Peyer's patch (tissue), 4 donors: ENCODE measurements at regions not wholly inside any gene's neighbourhood (a gene's known extent, or its start where the extent isn't known, plus 50 kb on each side); places are given as distances from the start of the nearest gene placed in this dataset.

ENCODE experiments used
- DNase-seq, 3 donors: peaks; one replicate each; pipeline ENCODE4 v3.0.0-alpha.2; 2017 to 2019
- H3K27ac ChIP-seq, 4 donors: fragments of 200-600 bp; sonication (generic); one replicate each; pipeline ENCODE4 v1.5.1; 2016 to 2019
- H3K27me3 ChIP-seq, 2 donors: fragments of 200-600 bp; sonication (generic); one replicate each; pipeline ENCODE4 v1.5.1; 2019
- H3K36me3 ChIP-seq, 3 donors: fragments of 200-600 bp; sonication (generic); one replicate each; pipeline ENCODE4 v1.5.1; 2016 to 2019
- H3K4me1 ChIP-seq, 4 donors: fragments of 200-600 bp; sonication (generic); one replicate each; pipeline ENCODE4 v1.5.1; 2016 to 2019
- H3K4me3 ChIP-seq, 4 donors: fragments of 200-600 bp; sonication (generic); 1 replicate in 3 of 4; 2 replicates in 1 of 4; pipeline ENCODE4 v1.5.1; 2016 to 2019; ENCODE audit warnings: mild to moderate bottlenecking in 1 of 4
- H3K9me3 ChIP-seq, 4 donors: fragments of 200-600 bp; sonication (generic); one replicate each; pipeline ENCODE4 v1.5.1; 2016 to 2019; ENCODE audit warnings: mild to moderate bottlenecking in 1 of 4
- CTCF ChIP-seq, 6 experiments: fragments of 450-650 bp in 4 of 6; fragments of 200-600 bp in 2 of 6; sonication (generic) in 1 of 6; IDR thresholded peaks; one replicate each; pipeline ENCODE4 v1.5.1; 2017 to 2019; ENCODE audit warnings: antibody characterized with exemption in 6 of 6, mild to moderate bottlenecking in 3 of 6, moderate library complexity in 1 of 6
- POLR2A ChIP-seq, 2 donors: fragments of 450-650 bp; IDR thresholded peaks; one replicate each; pipeline ENCODE4 v1.5.1; 2017; ENCODE audit warnings: antibody characterized with exemption in 2 of 2, mild to moderate bottlenecking in 2 of 2, moderate library complexity in 2 of 2

GRCh38 chr20:51876313-51876940 lies 74.1 kb upstream of the SALL4 start:
- TF ChIP-seq CTCF (IDR thresholded peaks at IDR 0.05) = no peak
- no peak for TF ChIP-seq POLR2A (IDR thresholded peaks at IDR 0.05)
- Histone ChIP-seq H3K27me3 (no peaks in the 10 kb centered on the region), H3K9me3 (no peaks in the 10 kb centered on the region), H3K4me3 (no peak overlapping the region), H3K27ac (no peak overlapping the region), H3K36me3 (no peaks in the 10 kb centered on the region), H3K4me1 (no peaks in the 10 kb centered on the region)
- DNase-seq = no peak

GRCh38 chr20:51873652-51874051 lies 71.3 kb upstream of the SALL4 start:
- Histone ChIP-seq H3K4me1 (no peaks in the 10 kb centered on the region), H3K36me3 (no peaks in the 10 kb centered on the region), H3K4me3 (no peak overlapping the region), H3K27me3 (no peaks in the 10 kb centered on the region), H3K9me3 (no peaks in the 10 kb centered on the region), H3K27ac (no peak overlapping the region)
- no peak for DNase-seq
- TF ChIP-seq CTCF (IDR thresholded peaks at IDR 0.05) = no peak
- no peak for TF ChIP-seq POLR2A (IDR thresholded peaks at IDR 0.05)

DNA sequence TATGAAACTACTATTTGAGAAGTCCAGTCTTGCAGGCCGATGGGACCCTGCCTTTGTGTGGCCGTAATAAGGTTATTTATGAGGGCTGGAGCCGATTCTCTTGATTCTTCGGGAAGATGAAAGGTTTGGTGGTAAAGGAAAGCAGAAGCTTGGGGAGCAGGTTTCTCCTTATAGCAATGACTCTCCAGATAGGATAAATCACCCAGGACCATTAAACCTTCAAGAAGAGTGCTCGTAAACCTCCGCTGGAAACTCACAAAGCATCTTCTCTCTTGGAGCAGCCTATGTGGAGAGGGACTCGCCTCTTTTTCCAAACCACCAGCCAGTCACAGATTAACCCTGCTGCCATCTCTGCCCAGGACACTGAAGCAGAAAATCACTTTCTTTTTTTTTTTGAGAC lies 69.6 kb upstream of the SALL4 start:
- Histone ChIP-seq H3K27me3 (no peaks in the 10 kb centered on the region), H3K36me3 (no peaks in the 10 kb centered on the region), H3K27ac (no peak overlapping the region), H3K9me3 (no peaks in the 10 kb centered on the region), H3K4me3 (no peak overlapping the region), H3K4me1 (no peaks in the 10 kb centered on the region)
- TF ChIP-seq CTCF (IDR thresholded peaks at IDR 0.05) (no peak), POLR2A (IDR thresholded peaks at IDR 0.05) (no peak)
- DNase-seq = no peak

DNA sequence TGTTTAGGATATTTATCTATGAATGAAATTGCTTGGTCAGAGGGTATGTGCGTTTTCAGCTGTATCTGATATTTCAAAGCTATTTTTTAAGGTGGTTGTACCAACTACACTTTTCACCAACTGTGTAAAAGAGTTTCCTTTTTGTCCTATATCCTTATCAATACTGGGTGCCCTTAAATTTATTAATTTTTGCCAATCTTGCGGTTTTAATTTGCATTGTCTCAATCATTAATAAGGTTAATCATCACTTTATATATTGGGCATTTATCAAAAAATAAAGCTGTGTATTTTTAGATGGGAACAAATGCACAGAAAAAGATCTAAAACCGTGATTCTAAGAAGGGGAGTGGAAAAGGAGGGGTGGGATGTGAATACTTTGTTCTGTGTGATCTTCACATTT lies 66.7 kb upstream of the SALL4 start:
- Histone ChIP-seq H3K4me3 (no peak overlapping the region), H3K9me3 (no peaks in the 10 kb centered on the region), H3K4me1 (no peaks in the 10 kb centered on the region), H3K27ac (no peak overlapping the region), H3K27me3 (no peaks in the 10 kb centered on the region), H3K36me3 (no peaks in the 10 kb centered on the region)
- DNase-seq = no peak
- TF ChIP-seq CTCF (IDR thresholded peaks at IDR 0.05) (no peak), POLR2A (IDR thresholded peaks at IDR 0.05) (no peak)

GRCh38 chr20:51867251-51867650 lies 64.9 kb upstream of the SALL4 start:
- TF ChIP-seq CTCF (IDR thresholded peaks at IDR 0.05) = no peak
- TF ChIP-seq POLR2A (IDR thresholded peaks at IDR 0.05) = no peak
- no peak for DNase-seq
- H3K27me3 ChIP-seq = no peaks in the 10 kb centered on the region

GRCh38 chr20:51864967-51865366 lies 62.6 kb upstream of the SALL4 start:
- no peaks in the 10 kb centered on the region for H3K36me3 ChIP-seq
- no peaks in the 10 kb centered on the region for H3K4me1 ChIP-seq
- TF ChIP-seq CTCF (IDR thresholded peaks at IDR 0.05) = no peak
- TF ChIP-seq POLR2A (IDR thresholded peaks at IDR 0.05) = no peak
- no peak overlapping the region for H3K27ac ChIP-seq
- H3K9me3 ChIP-seq = no peaks in the 10 kb centered on the region
- DNase-seq = no peak
- H3K27me3 ChIP-seq = no peaks in the 10 kb centered on the region
- H3K4me3 ChIP-seq = no peak overlapping the region

More at GRCh38 chr20:51867251-51867650, 64.9 kb upstream of the SALL4 start:
- no peak overlapping the region for H3K27ac ChIP-seq
- H3K4me1 ChIP-seq = no peaks in the 10 kb centered on the region
- H3K9me3 ChIP-seq = no peaks in the 10 kb centered on the region
- H3K36me3 ChIP-seq = no peaks in the 10 kb centered on the region
- H3K4me3 ChIP-seq = no peak overlapping the region
